Spleen (tissue), 11 donors: ENCODE measurements at regions not wholly inside any gene's neighbourhood (a gene's known extent, or its start where the extent isn't known, plus 50 kb on each side); places are given as distances from the start of the nearest gene placed in this dataset.

Experiments
- DNase-seq: peaks from one replicate; pipeline ENCODE4 v3.0.0-alpha.2; 2020
- H3K27ac ChIP-seq, 8 donors: fragments of 200-600 bp; sonication (generic) in 7 of 8; 1 replicate in 4 of 8; 2 replicates in 4 of 8; pipeline versions ENCODE4 v1.5.0 to v1.8.0; 2016 to 2021; ENCODE audit warnings: inconsistent platforms in 4 of 8, mild to moderate bottlenecking in 4 of 8, moderate library complexity in 1 of 8
- H3K27me3 ChIP-seq, 7 donors: fragments of 200-600 bp; sonication (generic) in 6 of 7; replicated peaks in 1 of 7; 1 replicate in 4 of 7; 2 replicates in 3 of 7; pipeline versions ENCODE4 v1.5.0 to v1.8.0; 2016 to 2021; ENCODE audit warnings: inconsistent platforms in 3 of 7, mild to moderate bottlenecking in 1 of 7
- H3K36me3 ChIP-seq, 6 donors: fragments of 200-600 bp; sonication (generic) in 5 of 6; 1 replicate in 4 of 6; 2 replicates in 2 of 6; pipeline versions ENCODE4 v1.5.0 to v1.8.0; 2016 to 2021; ENCODE audit warnings: inconsistent platforms in 2 of 6
- H3K4me1 ChIP-seq, 6 donors: fragments of 200-600 bp; sonication (generic) in 5 of 6; 1 replicate in 3 of 6; 2 replicates in 3 of 6; pipeline versions ENCODE4 v1.5.0 to v1.8.0; 2016 to 2021; ENCODE audit warnings: inconsistent platforms in 3 of 6
- H3K4me3 ChIP-seq, 8 donors: fragments of 200-600 bp; sonication (generic) in 7 of 8; 1 replicate in 4 of 8; 2 replicates in 4 of 8; pipeline versions ENCODE4 v1.5.0 to v1.8.0; 2016 to 2021; ENCODE audit warnings: inconsistent platforms in 4 of 8, mild to moderate bottlenecking in 4 of 8, moderate library complexity in 2 of 8
- H3K9me3 ChIP-seq, 8 donors: fragments of 200-600 bp; sonication (generic) in 7 of 8; 1 replicate in 4 of 8; 2 replicates in 4 of 8; pipeline versions ENCODE4 v1.5.0 to v1.8.0; 2016 to 2021; ENCODE audit warnings: inconsistent platforms in 4 of 8
- CTCF ChIP-seq, 11 experiments: fragments of 200-600 bp in 7 of 11; fragments of 450-650 bp in 4 of 11; sonication (generic) in 4 of 11; IDR thresholded peaks in 8 of 11; conservative IDR thresholded peaks in 3 of 11; 1 replicate in 7 of 11; 2 replicates in 4 of 11; pipeline versions ENCODE4 v1.4.0 to v1.8.0; 2016 to 2021; ENCODE audit warnings: antibody characterized with exemption in 11 of 11, inconsistent platforms in 4 of 11, mild to moderate bottlenecking in 1 of 11
- POLR2A ChIP-seq, 3 donors: fragments of 450-650 bp; IDR thresholded peaks; one replicate each; pipeline ENCODE4 v1.5.1; 2017; ENCODE audit warnings: antibody characterized with exemption in 3 of 3, mild to moderate bottlenecking in 1 of 3
- POLR2AphosphoS5 ChIP-seq, 3 donors: sonication (generic); formaldehyde crosslinking; IDR thresholded peaks; one replicate each; pipeline ENCODE4 v1.5.1; 2017; ENCODE audit warnings: antibody characterized with exemption in 3 of 3
- WGBS, 5 donors: extraction: QIAGEN DNeasy Blood & Tissue Kit in 3 of 5; methylation state at CpG; one replicate each; pipeline versions ENCODE4 v1.1.5 to v1.1.7; 2013 to 2018; 5-methylcytosine and 5-hydroxymethylcytosine counted together
- intact Hi-C: fragments of 100-400 bp; cut with DNase I; formaldehyde crosslinking; loops from one replicate; pipeline ENCODE4 v1.15.0; 2023; ENCODE audit warnings: low total_unique reads
- donor health status: healthy with polysubstance abuse.
- donor health status: DM: no; HTN: no; CAD: no; lungs with moderate emphysema.
- donor health status: DM: no; HTN: no; CAD: no.
- donor health status: Bipolar disorder and iron deficiency.
- donor health status: healthy.
- donor health status: DM: no; HTN: no; CAD: no.
- donor health status: DM: yes; HTN: yes; CAD: no.

GRCh38 chr11:114779189-114779588 lies 100.9 kb downstream of the NXPE2 start:
- Histone ChIP-seq H3K9me3 (no peaks in the 10 kb centered on the region), H3K27ac (no peak overlapping the region), H3K27me3 (peaks cover 0 to 10% (median 0%) of the 10 kb centered on the region in 7 donors), H3K36me3 (no peaks in the 10 kb centered on the region), H3K4me3 (no peak overlapping the region), H3K4me1 (peaks cover 0 to 9% (median 0%) of the 10 kb centered on the region in 6 donors)
- no peak for DNase-seq
- intact Hi-C loops = no loop called here
- 93 to 97% (median 95%) methylated on average over 10 of the region's 10 CpGs for WGBS, 5 donors
- TF ChIP-seq POLR2A (IDR thresholded peaks at IDR 0.05) (no peak), POLR2AphosphoS5 (IDR thresholded peaks at IDR 0.05) (no peak), CTCF (IDR thresholded peaks at IDR 0.05 in 8 of 11, conservative IDR thresholded peaks at IDR 0.05 in 3 of 11) (no peak)

- no peak overlapping the region for H3K4me3 ChIP-seq
- 76 to 81% (median 79%) methylated on average over 13 of the region's 13 CpGs for WGBS, 5 donors
- H3K27ac ChIP-seq = no peak overlapping the region
- intact Hi-C loops = no loop called here
- H3K27me3 ChIP-seq = peaks cover 0 to 8% (median 0%) of the 10 kb centered on the region in 7 donors
- TF ChIP-seq POLR2A (IDR thresholded peaks at IDR 0.05) (no peak), CTCF (IDR thresholded peaks at IDR 0.05 in 8 of 11, conservative IDR thresholded peaks at IDR 0.05 in 3 of 11) (no peak), POLR2AphosphoS5 (IDR thresholded peaks at IDR 0.05) (no peak)
- H3K36me3 ChIP-seq = no peaks in the 10 kb centered on the region
- no peaks in the 10 kb centered on the region for H3K9me3 ChIP-seq
- no peaks in the 10 kb centered on the region for H3K4me1 ChIP-seq
- no peak for DNase-seq
These were observed 104.5 kb downstream of the NXPE2 start for GRCh38 chr11:114782650-114783310.

- Histone ChIP-seq H3K4me3 (no peak overlapping the region), H3K4me1 (no peaks in the 10 kb centered on the region), H3K27ac (no peak overlapping the region), H3K27me3 (peaks cover 0 to 8% (median 0%) of the 10 kb centered on the region in 7 donors), H3K9me3 (no peaks in the 10 kb centered on the region), H3K36me3 (no peaks in the 10 kb centered on the region)
- DNase-seq = no peak
- TF ChIP-seq POLR2AphosphoS5 (IDR thresholded peaks at IDR 0.05) (no peak), POLR2A (IDR thresholded peaks at IDR 0.05) (no peak), CTCF (IDR thresholded peaks at IDR 0.05 in 8 of 11, conservative IDR thresholded peaks at IDR 0.05 in 3 of 11) (no peak)
- intact Hi-C loops = no loop called here
These were observed 105.5 kb downstream of the NXPE2 start for GRCh38 chr11:114783805-114784204.

- H3K4me1 ChIP-seq = no peaks in the 10 kb centered on the region
- no peak overlapping the region for H3K4me3 ChIP-seq
- no peak for TF ChIP-seq CTCF (IDR thresholded peaks at IDR 0.05 in 8 of 11, conservative IDR thresholded peaks at IDR 0.05 in 3 of 11)
- TF ChIP-seq POLR2A (IDR thresholded peaks at IDR 0.05) = no peak
- no peak for TF ChIP-seq POLR2AphosphoS5 (IDR thresholded peaks at IDR 0.05)
- 76 to 92% (median 91%) methylated on average over 5 of the region's 5 CpGs for WGBS, 5 donors
- no peak for DNase-seq
- intact Hi-C loops = no loop called here
- H3K9me3 ChIP-seq = no peaks in the 10 kb centered on the region
- H3K27ac ChIP-seq = no peak overlapping the region
- peaks cover 0 to 8% (median 0%) of the 10 kb centered on the region in 7 donors for H3K27me3 ChIP-seq
- no peaks in the 10 kb centered on the region for H3K36me3 ChIP-seq
These were observed 105.9 kb downstream of the NXPE2 start for GRCh38 chr11:114784216-114784615.
